ENCODE measurements at regions not wholly inside any gene's neighbourhood (a gene's known extent, or its start where the extent isn't known, plus 50 kb on each side); places are given as distances from the start of the nearest gene placed in this dataset.

DNA sequence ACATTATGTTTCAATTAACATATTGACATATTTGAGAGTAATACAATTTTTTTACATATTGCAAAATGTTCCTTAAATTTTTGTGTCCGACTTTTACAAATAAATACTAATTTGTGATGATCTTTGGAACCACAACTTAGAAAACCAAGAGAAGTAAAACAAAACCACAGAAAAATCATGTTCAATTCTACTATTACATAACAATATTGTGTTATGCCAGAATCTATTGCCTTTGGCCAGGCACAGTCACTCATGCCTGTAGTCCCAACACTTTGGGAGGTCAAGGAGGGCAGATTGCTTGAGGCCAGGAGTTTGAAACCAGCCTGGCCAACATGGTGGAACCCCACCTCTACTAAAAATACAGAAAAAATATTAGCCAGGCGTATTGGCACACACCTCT, 92.8 kb upstream of the APCDD1 start:
- no peaks in the 10 kb centered on the region for H3K4me1 ChIP-seq (ENCODE audit: control insufficient read depth in 2 of 2, insufficient read depth in 2 of 2, low read length in 2 of 2)
- DNase-seq (no peak), ATAC-seq (no peak)
- no peak overlapping the region for H3K4me3 Mint-ChIP-seq
- no peaks in the 10 kb centered on the region for H3K36me3 ChIP-seq (ENCODE audit: control insufficient read depth in 2 of 3, insufficient read depth in 3 of 3, low read length in 3 of 3)
- no peaks in the 10 kb centered on the region for H3K27me3 ChIP-seq (ENCODE audit: control insufficient read depth in 2 of 2, insufficient read depth in 2 of 2, low read length in 2 of 2)
- no peaks in the 10 kb centered on the region for H3K36me3 Mint-ChIP-seq
- no peaks in the 10 kb centered on the region for H3K4me1 Mint-ChIP-seq
- H3K4me3 ChIP-seq (ENCODE audit: low read length), result no peak overlapping the region
- peaks cover 0 to 7% (median 5%) of the 10 kb centered on the region in 3 experiments for H3K9me3 ChIP-seq (ENCODE audit: control insufficient read depth in 2 of 3, low read length in 3 of 3)
- no peak overlapping the region for H3K27ac Mint-ChIP-seq
- ChIA-PET POLR2A (no interaction called here), CTCF (no interaction called here)
- intact Hi-C loops (cut with micrococcal nuclease), result no loop called here
- peaks cover 5 to 22% (median 11%) of the 10 kb centered on the region in 11 donors for H3K9me3 Mint-ChIP-seq
- H3K27me3 Mint-ChIP-seq, result peaks cover 0 to 13% (median 9%) of the 10 kb centered on the region in 5 donors
- H3K27ac ChIP-seq (ENCODE audit: low read depth, low read length), result no peak overlapping the region

DNA sequence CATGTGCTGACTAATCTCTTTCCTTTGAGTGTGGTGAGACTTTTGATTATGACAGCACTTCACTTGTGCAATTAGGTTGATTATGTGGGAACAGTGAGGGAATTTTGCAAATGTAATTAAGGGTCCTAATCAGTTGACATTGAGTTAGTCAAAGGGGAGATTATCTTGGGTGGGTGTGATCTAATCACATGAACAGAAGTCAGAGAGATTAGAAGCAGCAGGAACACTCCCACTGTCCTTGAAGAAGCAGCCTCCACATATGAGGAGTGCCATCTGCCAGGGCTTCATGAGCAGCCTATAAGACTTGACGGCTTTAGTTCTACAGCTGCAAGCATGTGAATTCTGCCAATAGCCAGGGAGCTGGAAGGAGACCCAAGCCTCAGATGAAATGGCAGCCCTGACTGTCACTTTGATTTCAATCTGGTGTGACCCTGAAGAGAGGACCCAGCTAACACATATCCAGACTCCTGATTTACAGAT, 89.4 kb upstream of the APCDD1 start:
- Mint-ChIP-seq H3K27ac (no peak overlapping the region), H3K4me1 (no peaks in the 10 kb centered on the region), H3K36me3 (no peaks in the 10 kb centered on the region), H3K27me3 (peaks cover 0 to 29% (median 13%) of the 10 kb centered on the region in 5 donors), H3K4me3 (no peak overlapping the region), H3K9me3 (peaks cover 0 to 11% (median 6%) of the 10 kb centered on the region in 11 donors)
- ATAC-seq (no peak), DNase-seq (no peak)
- CTCF ChIA-PET, result no interaction called here
- no peaks in the 10 kb centered on the region for H3K4me1 ChIP-seq (ENCODE audit: control insufficient read depth in 2 of 2, insufficient read depth in 2 of 2, low read length in 2 of 2)
- intact Hi-C loops (cut with micrococcal nuclease), result no loop called here
- H3K27me3 ChIP-seq (ENCODE audit: control insufficient read depth in 2 of 2, insufficient read depth in 2 of 2, low read length in 2 of 2), result no peaks in the 10 kb centered on the region
- H3K27ac ChIP-seq (ENCODE audit: low read depth, low read length), result no peak overlapping the region
- POLR2A ChIA-PET, result no interaction called here
- no peak overlapping the region for H3K4me3 ChIP-seq (ENCODE audit: low read length)
- H3K36me3 ChIP-seq (ENCODE audit: control insufficient read depth in 2 of 3, insufficient read depth in 3 of 3, low read length in 3 of 3), result no peaks in the 10 kb centered on the region
- H3K9me3 ChIP-seq (ENCODE audit: control insufficient read depth in 2 of 3, low read length in 3 of 3), result no peaks in the 10 kb centered on the region

DNA sequence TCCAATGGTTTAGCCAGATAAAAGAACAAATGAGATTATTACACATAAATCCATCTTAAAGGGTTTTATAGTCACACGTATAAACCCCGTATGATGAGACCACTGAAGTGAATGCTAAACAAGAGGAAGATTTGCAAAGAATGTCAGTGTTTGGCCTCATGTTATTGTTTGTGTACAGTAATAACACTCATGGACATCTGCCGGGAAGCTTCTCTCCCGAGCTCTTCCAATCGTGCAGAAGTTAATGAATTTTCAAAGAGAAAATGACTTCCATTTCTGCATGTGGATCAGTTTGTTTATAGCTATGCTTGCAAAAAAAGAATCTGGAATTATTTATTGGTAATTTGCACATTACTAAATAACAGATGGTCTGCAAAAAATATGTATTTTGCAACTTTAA, 88.5 kb upstream of the APCDD1 start:
- Histone ChIP-seq H3K9me3 (ENCODE audit: control insufficient read depth in 2 of 3, low read length in 3 of 3) (no peaks in the 10 kb centered on the region), H3K36me3 (ENCODE audit: control insufficient read depth in 2 of 3, insufficient read depth in 3 of 3, low read length in 3 of 3) (no peaks in the 10 kb centered on the region), H3K4me1 (ENCODE audit: control insufficient read depth in 2 of 2, insufficient read depth in 2 of 2, low read length in 2 of 2) (no peaks in the 10 kb centered on the region), H3K4me3 (ENCODE audit: low read length) (no peak overlapping the region), H3K27me3 (ENCODE audit: control insufficient read depth in 2 of 2, insufficient read depth in 2 of 2, low read length in 2 of 2) (no peaks in the 10 kb centered on the region), H3K27ac (ENCODE audit: low read depth, low read length) (no peak overlapping the region)
- intact Hi-C loops (cut with micrococcal nuclease), result no loop called here
- Mint-ChIP-seq H3K36me3 (no peaks in the 10 kb centered on the region), H3K4me1 (peaks cover 0 to 2% (median 0%) of the 10 kb centered on the region in 7 donors), H3K9me3 (peaks cover 0 to 11% (median 6%) of the 10 kb centered on the region in 11 donors), H3K27me3 (peaks cover 0 to 29% (median 13%) of the 10 kb centered on the region in 5 donors), H3K4me3 (no peak overlapping the region), H3K27ac (no peak overlapping the region)
- ATAC-seq (no peak), DNase-seq (no peak)
- ChIA-PET CTCF (no interaction called here), POLR2A (no interaction called here)

DNA sequence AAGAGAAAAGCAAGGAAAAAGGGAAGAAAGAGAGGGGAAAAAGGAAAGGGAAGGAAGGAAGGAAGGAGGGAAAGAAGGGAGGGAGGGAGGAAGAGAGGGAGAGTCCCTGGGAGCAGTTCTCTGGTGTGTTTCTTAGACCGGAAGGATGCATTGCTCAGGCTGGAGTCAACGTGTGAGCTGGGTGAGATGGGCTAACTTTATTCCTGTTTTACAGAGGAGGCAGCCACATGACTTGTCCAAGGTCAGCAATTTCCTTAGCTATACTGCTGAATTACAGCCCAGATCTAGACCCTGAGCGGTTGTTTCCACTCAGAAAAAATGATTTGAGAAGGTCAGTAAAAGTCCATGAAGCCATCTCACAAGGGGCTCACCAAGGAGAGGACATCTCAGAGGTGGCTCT, 86.6 kb upstream of the APCDD1 start:
- Mint-ChIP-seq H3K4me3 (no peak overlapping the region), H3K36me3 (no peaks in the 10 kb centered on the region), H3K27ac (no peak overlapping the region), H3K27me3 (peaks cover 0 to 29% (median 10%) of the 10 kb centered on the region in 5 donors), H3K9me3 (peaks cover 0 to 9% (median 4%) of the 10 kb centered on the region in 11 donors), H3K4me1 (peaks cover 0 to 2% (median 0%) of the 10 kb centered on the region in 7 donors)
- ChIA-PET CTCF (no interaction called here), POLR2A (interaction anchor here (0.7 kb wide), 1 partner anchor 221 kb away, joined by 3 read pairs; no protein-coding TSS in a partner anchor)
- no peak for DNase-seq
- H3K9me3 ChIP-seq (ENCODE audit: control insufficient read depth in 2 of 3, low read length in 3 of 3), result no peaks in the 10 kb centered on the region
- H3K4me1 ChIP-seq (ENCODE audit: control insufficient read depth in 2 of 2, insufficient read depth in 2 of 2, low read length in 2 of 2), result no peaks in the 10 kb centered on the region
- H3K4me3 ChIP-seq (ENCODE audit: low read length), result no peak overlapping the region
- no peak for ATAC-seq
- no peaks in the 10 kb centered on the region for H3K36me3 ChIP-seq (ENCODE audit: control insufficient read depth in 2 of 3, insufficient read depth in 3 of 3, low read length in 3 of 3)
- H3K27ac ChIP-seq (ENCODE audit: low read depth, low read length), result no peak overlapping the region
- no peaks in the 10 kb centered on the region for H3K27me3 ChIP-seq (ENCODE audit: control insufficient read depth in 2 of 2, insufficient read depth in 2 of 2, low read length in 2 of 2)
- intact Hi-C loops (cut with micrococcal nuclease), result no loop called here

DNA sequence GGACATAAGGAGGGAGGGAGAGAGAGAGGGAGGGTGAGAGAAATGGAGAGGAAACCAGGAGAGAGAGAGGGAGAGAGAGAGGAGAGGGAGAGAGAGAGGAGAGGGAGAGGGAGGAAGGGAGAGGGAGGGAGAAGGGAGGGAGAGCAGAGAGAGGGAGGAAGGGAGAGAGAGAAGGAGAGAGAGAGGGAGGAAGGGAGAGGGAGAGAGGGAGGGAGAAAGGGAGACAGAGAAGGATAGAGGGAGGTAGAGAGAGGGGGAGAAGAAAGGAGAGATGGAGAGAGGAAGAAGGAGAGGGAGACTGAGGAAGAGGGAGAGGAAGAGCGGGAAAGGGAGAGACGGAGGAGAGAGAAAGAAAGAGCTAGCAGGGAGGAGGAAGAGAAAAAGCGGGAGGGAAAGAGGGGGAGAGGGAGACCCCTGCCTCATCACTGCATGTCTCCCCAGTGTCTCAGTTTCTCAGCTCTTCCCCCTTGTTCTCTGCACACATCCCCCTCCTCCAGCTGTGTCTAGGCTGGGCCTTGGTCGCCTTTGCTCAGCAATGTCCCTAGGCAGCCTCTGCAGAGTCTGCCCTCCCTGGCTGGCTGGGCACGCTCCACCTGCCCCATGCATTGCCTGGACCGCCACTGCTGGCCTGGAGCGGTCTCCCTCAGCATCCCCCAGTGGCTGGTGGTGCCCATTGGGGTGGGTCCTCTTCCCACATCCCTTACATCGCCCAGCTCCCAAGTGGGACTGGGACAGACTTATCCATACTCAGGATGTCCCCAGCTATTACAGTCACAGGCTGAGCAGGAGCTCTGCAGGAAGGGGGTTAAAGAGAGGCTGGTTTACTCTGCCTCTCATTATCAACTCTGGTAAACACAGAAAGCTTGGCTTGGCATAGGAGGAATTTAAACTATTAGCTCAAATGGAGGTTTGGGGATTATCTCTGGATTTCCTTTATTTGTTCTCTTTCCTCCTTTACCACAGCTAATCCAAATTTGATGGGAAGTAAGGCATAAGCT, 85.7 kb upstream of the APCDD1 start:
- Mint-ChIP-seq H3K4me3 (no peak overlapping the region), H3K9me3 (peaks cover 0 to 8% (median 1%) of the 10 kb centered on the region in 11 donors), H3K4me1 (peaks cover 0 to 2% (median 0%) of the 10 kb centered on the region in 7 donors), H3K27ac (no peak overlapping the region), H3K36me3 (no peaks in the 10 kb centered on the region), H3K27me3 (peaks cover 0 to 29% (median 10%) of the 10 kb centered on the region in 5 donors)
- Histone ChIP-seq H3K9me3 (ENCODE audit: control insufficient read depth in 2 of 3, low read length in 3 of 3) (no peaks in the 10 kb centered on the region), H3K27me3 (ENCODE audit: control insufficient read depth in 2 of 2, insufficient read depth in 2 of 2, low read length in 2 of 2) (no peaks in the 10 kb centered on the region), H3K4me3 (ENCODE audit: low read length) (no peak overlapping the region), H3K36me3 (ENCODE audit: control insufficient read depth in 2 of 3, insufficient read depth in 3 of 3, low read length in 3 of 3) (no peaks in the 10 kb centered on the region), H3K4me1 (ENCODE audit: control insufficient read depth in 2 of 2, insufficient read depth in 2 of 2, low read length in 2 of 2) (no peaks in the 10 kb centered on the region), H3K27ac (ENCODE audit: low read depth, low read length) (no peak overlapping the region)
- POLR2A ChIA-PET, result no interaction called here
- DNase-seq (no peak), ATAC-seq (no peak)
- intact Hi-C loops (cut with micrococcal nuclease), result no loop called here
- CTCF ChIA-PET, result no interaction called here

DNA sequence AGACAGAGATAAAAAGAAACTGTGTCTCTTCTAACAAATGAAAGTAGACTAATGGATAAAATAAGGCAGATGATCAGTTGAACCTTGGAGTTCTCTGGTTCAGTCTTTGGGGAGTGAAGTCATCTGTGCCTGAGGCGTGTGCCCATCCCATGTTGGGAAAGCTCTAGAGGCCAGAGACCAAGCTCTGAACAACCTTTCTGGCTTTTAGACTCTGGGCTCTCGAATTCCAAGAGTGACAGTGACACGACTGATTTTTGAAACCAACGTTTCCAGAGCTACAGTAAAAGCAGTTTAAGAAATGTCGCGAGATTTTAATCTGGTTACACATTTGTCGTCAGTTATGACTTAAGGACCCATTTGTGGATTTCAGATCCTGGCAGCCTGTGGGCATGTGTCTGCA, 83.7 kb upstream of the APCDD1 start:
- H3K27ac ChIP-seq (ENCODE audit: low read depth, low read length), result no peak overlapping the region
- CTCF ChIA-PET, result no interaction called here
- H3K4me1 Mint-ChIP-seq, result peaks cover 0 to 2% (median 0%) of the 10 kb centered on the region in 7 donors
- DNase-seq (no peak), ATAC-seq (no peak)
- H3K4me1 ChIP-seq (ENCODE audit: control insufficient read depth in 2 of 2, insufficient read depth in 2 of 2, low read length in 2 of 2), result no peaks in the 10 kb centered on the region
- H3K27ac Mint-ChIP-seq, result no peak overlapping the region
- H3K36me3 ChIP-seq (ENCODE audit: control insufficient read depth in 2 of 3, insufficient read depth in 3 of 3, low read length in 3 of 3), result no peaks in the 10 kb centered on the region
- H3K9me3 ChIP-seq (ENCODE audit: control insufficient read depth in 2 of 3, low read length in 3 of 3), result no peaks in the 10 kb centered on the region
- no peaks in the 10 kb centered on the region for H3K36me3 Mint-ChIP-seq
- no peak overlapping the region for H3K4me3 ChIP-seq (ENCODE audit: low read length)
- intact Hi-C loops (cut with micrococcal nuclease), result no loop called here
- H3K27me3 ChIP-seq (ENCODE audit: control insufficient read depth in 2 of 2, insufficient read depth in 2 of 2, low read length in 2 of 2), result no peaks in the 10 kb centered on the region
- H3K27me3 Mint-ChIP-seq, result peaks cover 0 to 25% (median 4%) of the 10 kb centered on the region in 5 donors
- H3K9me3 Mint-ChIP-seq, result peaks cover 0 to 4% (median 0%) of the 10 kb centered on the region in 11 donors
- POLR2A ChIA-PET, result no interaction called here
- no peak overlapping the region for H3K4me3 Mint-ChIP-seq

All from naive thymus-derived CD4-positive, alpha-beta T cell (primary cell).